HG02678 (cell line): ENCODE measurements at regions not wholly inside any gene's neighbourhood (a gene's known extent, or its start where the extent isn't known, plus 50 kb on each side); places are given as distances from the start of the nearest gene placed in this dataset.
"Not testable (repeated sequence)": the region's sequence is repeated elsewhere in the genome, so short reads cannot be mapped to it uniquely, and the experiment has no call there.

Experiments
- ATAC-seq: cut with Tn5 transposase; IDR thresholded peaks from one replicate; pipeline ENCODE4 v1.9.1; 2021; ENCODE audit warnings: mild to moderate bottlenecking, moderate library complexity; ENCODE audit not compliant: unreplicated experiment

- ATAC-seq = no peak
These were observed 486.1 kb upstream of the TENM3 start for GRCh38 chr4:181757098-181757497.

GRCh38 chr4:181757910-181758660 is 485.1 kb upstream of the TENM3 start:
- ATAC-seq = no peak

DNA sequence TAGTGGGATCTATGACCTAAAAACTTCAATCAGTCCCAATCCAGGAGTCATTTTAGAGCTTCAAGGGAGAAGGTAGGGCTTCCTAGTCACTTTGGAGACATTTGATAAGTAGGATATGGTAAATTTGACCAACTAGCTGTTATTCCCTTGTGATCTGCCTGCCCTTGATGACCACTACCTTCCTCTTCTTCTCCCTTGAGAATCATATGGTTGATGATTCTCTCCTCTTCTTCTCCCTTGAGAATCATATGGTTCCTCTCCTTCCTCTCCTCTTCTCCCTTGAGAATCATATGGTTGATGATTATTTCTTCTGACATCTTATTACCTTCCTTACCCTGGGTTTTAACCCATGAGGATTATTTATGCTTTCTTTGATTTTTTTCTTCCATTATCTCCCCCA is 482.6 kb upstream of the TENM3 start:
- no peak for ATAC-seq

- ATAC-seq = no peak
These were observed 482.0 kb upstream of the TENM3 start for GRCh38 chr4:181761156-181761555.

DNA sequence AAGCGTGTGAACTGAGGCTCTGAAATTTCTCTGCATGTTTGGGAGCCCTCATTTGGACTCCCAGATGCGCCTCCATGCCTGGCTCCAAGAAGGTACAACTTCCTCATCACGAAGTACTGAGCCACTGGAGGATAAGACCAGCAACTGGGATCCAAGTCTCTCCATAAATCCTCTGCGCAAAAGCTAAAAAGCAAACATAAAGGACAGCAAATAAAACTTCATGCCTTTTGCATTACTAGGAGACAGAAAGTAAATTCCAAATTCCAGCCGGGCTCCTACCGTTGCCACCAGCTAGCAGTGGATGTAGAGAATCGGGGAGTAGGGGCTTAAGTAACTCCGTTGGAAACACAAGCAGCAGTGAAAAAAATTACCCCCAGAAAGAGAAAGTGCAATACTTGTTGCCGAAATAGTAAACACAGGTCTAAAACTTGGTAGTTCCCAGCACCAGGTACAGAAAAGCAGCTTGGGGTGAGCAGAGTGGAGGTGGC is 477.1 kb upstream of the TENM3 start:
- ATAC-seq = no peak

DNA sequence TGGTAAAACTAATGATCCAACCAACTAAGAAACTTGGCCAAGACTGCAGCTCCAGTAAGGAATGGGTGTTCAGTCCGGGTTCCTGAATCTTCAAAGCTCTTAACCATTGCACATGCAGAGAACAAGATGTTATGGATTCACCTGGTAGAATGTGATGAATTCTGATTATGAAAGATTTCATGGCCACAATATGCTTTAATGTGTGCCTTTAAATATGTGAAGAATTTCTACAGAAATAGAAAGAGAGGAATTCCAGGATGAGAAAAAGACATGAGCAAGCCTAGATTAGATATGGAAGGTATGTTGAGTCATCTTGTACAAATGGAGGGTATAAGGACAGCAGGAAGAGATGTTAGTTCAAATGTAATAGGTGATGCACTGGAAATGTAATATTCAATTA is 472.2 kb upstream of the TENM3 start:
- ATAC-seq = no peak

DNA sequence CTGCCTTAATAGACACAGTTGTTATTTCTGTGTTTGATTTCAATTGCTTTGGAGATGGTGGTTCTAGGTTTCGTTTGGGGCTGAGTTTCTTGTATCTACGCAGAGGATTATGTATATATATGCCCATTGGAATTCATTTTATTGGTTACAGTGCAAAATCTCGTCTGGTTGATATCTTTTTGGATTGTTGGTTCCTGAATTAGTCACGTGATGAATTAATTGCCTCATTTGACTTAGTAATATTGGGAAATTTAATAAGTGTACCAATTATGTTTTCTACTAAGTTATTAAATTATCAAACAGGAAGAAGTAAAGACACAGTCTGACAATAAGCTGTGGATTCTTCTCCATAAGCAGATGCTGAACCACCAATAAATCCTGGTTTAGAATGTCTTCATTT is 467.9 kb upstream of the TENM3 start:
- ATAC-seq = no peak

GRCh38 chr4:181776264-181777054 is 466.7 kb upstream of the TENM3 start:
- ATAC-seq = no peak

- ATAC-seq = no peak
These were observed 465.7 kb upstream of the TENM3 start for GRCh38 chr4:181777518-181777917.

GRCh38 chr4:181784881-181785280 is 458.3 kb upstream of the TENM3 start:
- ATAC-seq = no peak

GRCh38 chr4:181792641-181793040 is 450.6 kb upstream of the TENM3 start:
- no peak for ATAC-seq

DNA sequence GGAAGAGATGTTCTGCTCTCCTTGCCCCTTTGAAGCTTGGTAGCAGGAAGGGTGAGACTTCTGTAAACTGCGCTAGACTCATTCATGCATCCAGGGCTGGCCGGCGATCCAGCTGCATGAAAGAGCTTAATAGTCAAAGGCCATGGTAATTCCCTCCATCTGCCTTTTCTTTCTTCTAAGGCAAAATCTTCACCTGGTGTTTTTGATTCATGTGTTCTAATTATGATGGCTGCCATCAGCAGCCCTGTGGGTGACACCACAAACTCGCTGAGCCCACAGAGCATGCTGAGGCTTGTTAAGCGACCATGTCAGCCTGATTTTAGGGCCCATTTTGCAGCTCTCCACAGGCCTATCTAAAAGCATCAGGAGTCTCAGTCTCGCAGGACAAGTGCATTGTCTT is 450.1 kb upstream of the TENM3 start:
- ATAC-seq = no peak

GRCh38 chr4:181796502-181796901 is 446.7 kb upstream of the TENM3 start:
- no peak for ATAC-seq

DNA sequence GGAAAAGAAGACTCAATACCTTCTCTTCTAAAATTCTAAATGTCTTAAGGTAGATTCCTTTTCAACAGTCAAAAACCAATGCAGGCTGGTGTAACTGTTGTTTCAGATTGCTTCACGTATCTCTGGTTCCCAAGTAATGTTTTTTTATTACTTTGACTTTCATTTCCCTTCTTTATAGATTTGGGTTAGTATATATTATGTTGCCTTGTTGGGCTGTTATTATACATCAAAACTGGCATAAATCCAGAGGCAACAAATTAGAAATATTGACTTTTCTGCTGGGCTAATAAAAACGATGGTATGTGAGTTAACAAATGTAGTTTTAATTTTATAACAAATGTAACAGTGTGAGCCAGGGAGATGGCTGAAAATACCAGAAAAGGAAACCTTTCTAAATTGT is 444.7 kb upstream of the TENM3 start:
- ATAC-seq = no peak

DNA sequence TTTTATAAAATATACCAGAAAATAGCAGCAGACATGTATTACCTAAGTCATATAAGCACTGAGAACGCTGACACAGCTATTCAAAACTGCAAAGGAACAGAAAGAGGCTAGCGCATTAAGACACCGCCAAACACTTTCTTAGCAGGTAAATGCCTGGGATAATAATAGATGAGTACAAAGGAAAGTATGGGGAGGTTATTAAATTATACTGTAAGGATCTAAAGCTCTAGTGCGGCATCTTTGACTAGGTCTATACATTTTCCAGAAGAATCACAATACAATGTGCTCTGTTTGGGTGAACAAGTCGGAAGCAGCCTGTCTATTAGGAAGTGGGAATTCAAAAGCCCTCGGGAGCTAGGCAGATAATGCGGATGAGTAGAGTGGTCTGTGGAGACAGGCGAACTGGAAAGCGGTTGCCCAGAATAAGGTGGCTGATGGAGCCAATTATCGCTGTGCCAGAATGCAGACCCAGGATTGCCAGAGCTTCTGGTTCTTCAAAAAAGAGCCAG is 443.6 kb upstream of the TENM3 start:
- ATAC-seq = no peak

GRCh38 chr4:181802207-181802606 is 441.0 kb upstream of the TENM3 start:
- ATAC-seq = no peak

DNA sequence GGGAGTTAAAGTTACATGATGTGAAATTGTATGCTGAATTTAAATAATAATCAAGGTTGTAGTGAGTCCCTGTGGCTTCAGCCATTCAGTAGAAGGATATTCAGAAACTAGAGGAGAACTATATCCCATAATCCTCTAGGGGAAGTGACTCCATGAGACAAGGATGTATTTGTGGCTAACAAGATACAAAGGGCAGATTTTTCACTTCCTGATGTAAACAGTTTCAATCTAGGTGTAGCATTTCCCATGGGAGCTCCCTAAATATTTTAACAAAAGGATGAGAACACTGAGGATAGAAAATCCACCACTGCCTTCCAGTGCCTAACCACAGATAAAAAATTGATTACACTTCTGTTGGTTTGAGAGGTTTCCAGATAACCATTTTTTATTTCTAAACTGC is 435.4 kb upstream of the TENM3 start:
- no peak for ATAC-seq

- no peak for ATAC-seq
These were observed 432.5 kb upstream of the TENM3 start for GRCh38 chr4:181810711-181811110.

- not testable (repeated sequence) for ATAC-seq
These were observed 431.7 kb upstream of the TENM3 start for GRCh38 chr4:181811550-181811949.

DNA sequence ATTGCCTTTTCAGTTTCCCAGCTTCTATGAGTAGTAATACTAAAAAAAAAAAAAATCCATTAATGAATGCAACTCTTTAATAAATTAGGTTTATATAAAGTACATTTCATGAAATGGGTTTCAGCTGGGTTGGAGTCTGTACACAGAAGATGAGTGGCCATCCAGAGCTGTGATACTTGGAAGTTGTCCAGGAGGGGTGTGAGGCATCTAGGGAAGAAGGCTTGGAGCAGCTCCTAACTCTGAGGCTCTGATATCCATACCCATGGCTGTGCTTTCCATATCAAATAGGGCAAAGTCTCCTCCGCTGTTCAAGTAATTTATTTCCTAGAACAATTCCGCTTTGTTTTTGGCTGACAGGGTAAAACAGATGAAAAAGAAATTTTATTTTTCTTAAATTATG is 423.3 kb upstream of the TENM3 start:
- no peak for ATAC-seq

DNA sequence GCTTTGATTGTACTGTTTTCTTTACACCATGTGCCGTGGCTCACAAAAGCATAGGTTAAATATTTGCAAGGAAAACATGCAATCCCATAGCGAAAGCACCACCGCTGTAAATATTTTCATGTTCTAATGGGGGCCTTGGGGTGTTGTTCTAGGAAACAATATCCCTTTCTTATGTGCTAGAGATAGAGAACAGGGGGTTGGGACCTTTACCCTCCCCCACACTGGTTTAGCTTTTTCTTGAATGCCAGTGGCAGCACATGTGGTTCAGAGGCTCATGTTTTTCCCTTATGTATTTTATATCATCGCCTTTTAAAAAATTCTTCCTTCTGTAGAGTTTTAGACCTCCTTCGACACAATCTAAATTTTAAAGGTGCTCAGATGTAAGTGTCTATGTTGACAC is 422.6 kb upstream of the TENM3 start:
- ATAC-seq = no peak
